Colonic mucosa (tissue), 4 donors: ENCODE measurements at regions not wholly inside any gene's neighbourhood (a gene's known extent, or its start where the extent isn't known, plus 50 kb on each side); places are given as distances from the start of the nearest gene placed in this dataset.
"Not testable (repeated sequence)": the region's sequence is repeated elsewhere in the genome, so short reads cannot be mapped to it uniquely, and the experiment has no call there.

ENCODE experiments used
- DNase-seq: peaks from one replicate; pipeline ENCODE4 v3.0.0-alpha.2; 2020
- H3K27ac ChIP-seq: fragments of 200-600 bp; one replicate; pipeline ENCODE4 v1.8.0; 2021
- H3K27me3 ChIP-seq: fragments of 200-600 bp; one replicate; pipeline ENCODE4 v1.8.0; 2021
- H3K36me3 ChIP-seq: fragments of 200-600 bp; one replicate; pipeline ENCODE4 v1.8.0; 2021
- H3K4me1 ChIP-seq: fragments of 200-600 bp; one replicate; pipeline ENCODE4 v1.8.0; 2021; ENCODE audit warnings: mild to moderate bottlenecking
- H3K4me3 ChIP-seq: fragments of 200-600 bp; one replicate; pipeline ENCODE4 v1.8.0; 2021
- H3K9ac ChIP-seq, 2 donors: one replicate each; pipeline ENCODE4 v1.7.0; 2013; ENCODE audit warnings: control low read depth in 2 of 2, low read depth in 2 of 2, low read length in 2 of 2
- H3K9me3 ChIP-seq: fragments of 200-600 bp; one replicate; pipeline ENCODE4 v1.8.0; 2021
- intact Hi-C: fragments of 100-400 bp; cut with DNase I; formaldehyde crosslinking; loops from one replicate; pipeline ENCODE4 v1.14.1; 2022
- TF ChIP-seq, protein P1 (sequence below): fragments of 200-600 bp; IDR thresholded peaks from one replicate; pipeline ENCODE4 v1.8.0; 2022; ENCODE audit warnings: antibody characterized with exemption, mild to moderate bottlenecking
- donor health status: healthy.
- donor health status: DM: no; HTN: no; CAD: no.
- donor health status: DM: no; HTN: no; CAD: no.

DNA sequence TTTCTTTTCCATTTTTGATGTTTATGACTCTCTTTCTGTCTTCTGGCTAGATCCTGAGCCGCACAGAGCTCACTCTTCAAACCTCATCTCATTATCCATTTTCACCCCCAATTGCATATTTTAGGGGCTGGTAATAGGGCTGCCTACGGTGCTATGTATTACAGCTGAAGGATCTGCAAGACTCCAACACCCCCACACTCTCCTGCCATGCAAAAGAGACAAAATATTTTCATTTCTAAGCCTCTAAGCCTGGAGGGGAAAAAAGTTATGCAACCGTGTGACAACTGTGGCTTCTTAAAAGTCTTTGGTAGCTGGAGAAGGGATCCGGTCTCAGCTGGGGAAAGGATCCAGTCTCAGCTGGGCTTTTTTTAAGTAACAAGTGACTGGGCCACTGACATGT is 311.6 kb downstream of the NPHP4 start:
- intact Hi-C loops, result no loop called here
- Histone ChIP-seq H3K4me3 (no peak overlapping the region), H3K27me3 (no peaks in the 10 kb centered on the region), H3K36me3 (no peaks in the 10 kb centered on the region), H3K27ac (no peak overlapping the region), H3K9me3 (no peaks in the 10 kb centered on the region), H3K4me1 (no peaks in the 10 kb centered on the region), H3K9ac (no peak overlapping the region)
- TF ChIP-seq, protein P1, sequence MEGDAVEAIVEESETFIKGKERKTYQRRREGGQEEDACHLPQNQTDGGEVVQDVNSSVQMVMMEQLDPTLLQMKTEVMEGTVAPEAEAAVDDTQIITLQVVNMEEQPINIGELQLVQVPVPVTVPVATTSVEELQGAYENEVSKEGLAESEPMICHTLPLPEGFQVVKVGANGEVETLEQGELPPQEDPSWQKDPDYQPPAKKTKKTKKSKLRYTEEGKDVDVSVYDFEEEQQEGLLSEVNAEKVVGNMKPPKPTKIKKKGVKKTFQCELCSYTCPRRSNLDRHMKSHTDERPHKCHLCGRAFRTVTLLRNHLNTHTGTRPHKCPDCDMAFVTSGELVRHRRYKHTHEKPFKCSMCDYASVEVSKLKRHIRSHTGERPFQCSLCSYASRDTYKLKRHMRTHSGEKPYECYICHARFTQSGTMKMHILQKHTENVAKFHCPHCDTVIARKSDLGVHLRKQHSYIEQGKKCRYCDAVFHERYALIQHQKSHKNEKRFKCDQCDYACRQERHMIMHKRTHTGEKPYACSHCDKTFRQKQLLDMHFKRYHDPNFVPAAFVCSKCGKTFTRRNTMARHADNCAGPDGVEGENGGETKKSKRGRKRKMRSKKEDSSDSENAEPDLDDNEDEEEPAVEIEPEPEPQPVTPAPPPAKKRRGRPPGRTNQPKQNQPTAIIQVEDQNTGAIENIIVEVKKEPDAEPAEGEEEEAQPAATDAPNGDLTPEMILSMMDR, result no peak
- DNase-seq, result no peak

DNA sequence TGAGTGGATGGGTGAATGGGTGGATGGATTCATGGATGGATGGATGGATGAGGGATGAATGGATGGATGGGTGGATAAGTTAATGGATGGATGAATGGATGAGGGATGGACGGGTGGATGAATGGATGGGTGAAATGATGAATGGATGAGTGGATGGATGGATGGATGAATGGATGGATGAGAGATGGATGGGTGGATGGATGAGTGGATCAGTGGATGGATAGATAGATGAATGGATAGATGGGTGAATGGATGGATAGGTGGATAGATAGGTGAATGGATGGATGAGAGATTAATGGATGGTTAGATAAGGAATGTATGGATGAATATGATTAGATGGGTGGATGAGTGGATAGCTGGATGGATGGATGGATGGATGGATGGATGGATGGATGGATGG is 313.5 kb downstream of the NPHP4 start:
- H3K4me3 ChIP-seq, result no peak overlapping the region

DNA sequence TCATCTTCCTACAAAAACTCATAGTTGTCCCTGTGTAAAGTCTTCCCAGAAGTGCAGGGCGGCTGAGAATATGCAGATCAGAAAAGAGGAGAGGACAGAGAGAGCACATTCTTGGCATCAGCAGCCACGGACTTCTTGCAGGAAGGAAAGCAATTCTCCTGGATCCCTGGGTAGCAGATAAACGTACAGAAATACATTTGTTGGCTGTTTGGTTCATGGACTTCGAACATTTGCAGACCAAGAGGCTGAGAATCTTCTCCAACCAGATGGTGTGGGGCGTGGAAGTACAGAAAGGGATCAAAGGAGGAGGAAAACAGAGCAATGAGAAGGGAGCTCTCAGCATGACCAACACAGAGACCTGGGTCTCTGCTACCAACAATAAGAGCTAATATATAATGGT is 319.9 kb downstream of the NPHP4 start:
- H3K9ac ChIP-seq, DNase-seq, intact Hi-C loops, H3K27ac ChIP-seq, H3K9me3 ChIP-seq, H3K4me3 ChIP-seq, H3K27me3 ChIP-seq, H3K4me1 ChIP-seq, H3K36me3 ChIP-seq: not testable (repeated sequence)

More for the DNA sequence above, 313.5 kb downstream of the NPHP4 start:
- Histone ChIP-seq H3K27me3 (no peaks in the 10 kb centered on the region), H3K9me3 (no peaks in the 10 kb centered on the region), H3K36me3 (no peaks in the 10 kb centered on the region), H3K4me1 (no peaks in the 10 kb centered on the region), H3K27ac (no peak overlapping the region), H3K9ac (no peak overlapping the region)
- intact Hi-C loops, result no loop called here
- TF ChIP-seq, protein P1, result no peak
- no peak for DNase-seq

DNA sequence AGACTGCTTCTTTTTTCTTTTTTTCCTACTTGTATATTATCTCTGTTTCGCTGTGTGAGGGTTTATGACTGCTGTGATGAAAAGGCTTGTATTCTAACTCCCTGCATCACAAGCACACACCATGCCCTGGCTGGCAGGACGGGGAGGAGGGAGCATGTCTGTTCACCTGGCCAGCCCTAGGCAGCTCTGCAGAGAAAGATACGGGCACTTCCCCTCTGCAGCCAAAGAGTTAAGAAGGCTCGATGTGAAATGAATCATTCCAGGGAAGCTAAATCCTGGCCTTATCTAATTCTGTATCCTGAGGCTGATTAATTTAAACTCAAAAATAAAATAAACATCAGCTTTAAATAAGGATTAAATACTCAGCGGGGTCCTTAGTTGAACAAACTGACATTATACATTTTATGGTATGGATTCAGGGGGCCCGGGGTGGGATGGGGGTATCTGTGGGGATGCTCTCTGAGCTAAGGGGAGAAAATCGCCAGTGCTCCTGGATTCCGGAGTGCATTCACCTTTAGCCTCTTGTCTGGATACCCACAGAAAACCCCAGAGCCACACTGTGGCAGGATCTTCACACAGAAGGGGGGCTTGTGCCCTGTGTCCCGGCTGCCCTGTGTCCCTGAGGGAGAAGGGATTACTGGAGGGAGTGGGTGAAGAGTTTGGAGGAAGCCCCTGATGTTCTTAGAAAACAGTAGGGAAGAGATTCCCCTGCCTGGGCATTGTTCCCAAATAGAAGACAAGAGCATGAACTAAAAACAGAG is 321.5 kb downstream of the NPHP4 start:
- H3K27me3 ChIP-seq, result no peaks in the 10 kb centered on the region
- no peaks in the 10 kb centered on the region for H3K4me1 ChIP-seq
- intact Hi-C loops, result no loop called here
- TF ChIP-seq, protein P1, result no peak
- no peak for DNase-seq
- no peak overlapping the region for H3K4me3 ChIP-seq
- H3K9me3 ChIP-seq, result no peaks in the 10 kb centered on the region
- no peak overlapping the region for H3K27ac ChIP-seq
- no peaks in the 10 kb centered on the region for H3K36me3 ChIP-seq
- H3K9ac ChIP-seq, result no peak overlapping the region

DNA sequence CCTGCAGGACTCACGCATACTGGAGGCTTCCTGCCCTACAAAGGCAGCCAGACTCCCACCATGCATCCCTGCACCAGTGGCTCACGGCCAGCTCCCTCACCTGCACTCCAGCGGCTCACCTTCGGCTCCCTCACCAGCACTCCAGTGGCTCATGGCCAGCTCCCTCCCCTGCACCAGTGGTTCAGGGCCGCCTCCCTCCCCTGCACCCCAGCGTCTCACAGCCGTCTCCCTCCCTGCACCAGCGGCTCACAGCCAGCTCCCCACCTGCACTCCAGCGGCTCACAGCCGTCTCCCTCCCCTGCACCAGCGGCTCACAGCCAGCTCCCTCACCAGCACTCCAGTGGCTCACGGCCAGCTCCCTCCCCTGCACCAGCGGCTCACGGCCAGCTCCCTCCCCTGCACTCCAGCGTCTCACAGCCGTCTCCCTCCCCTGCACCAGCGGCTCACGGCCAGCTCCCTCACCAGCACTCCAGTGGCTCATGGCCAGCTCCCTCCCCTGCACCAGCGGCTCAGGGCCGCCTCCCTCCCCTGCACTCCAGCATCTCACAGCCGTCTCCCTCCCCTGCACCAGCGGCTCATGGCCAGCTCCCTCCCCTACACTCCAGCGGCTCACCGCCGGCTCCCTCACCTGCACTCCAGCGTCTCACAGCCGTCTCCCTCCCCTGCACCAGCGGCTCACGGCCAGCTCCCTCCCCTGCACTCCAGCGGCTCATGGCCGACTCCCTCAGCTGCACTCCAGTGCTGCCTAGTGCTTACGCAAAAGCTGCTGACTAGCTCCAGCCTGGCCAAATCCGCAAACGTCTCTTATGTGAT is 324.5 kb downstream of the NPHP4 start:
- H3K36me3 ChIP-seq, result no peaks in the 10 kb centered on the region
- H3K4me1 ChIP-seq, result no peaks in the 10 kb centered on the region
- intact Hi-C loops, result no loop called here
- H3K4me3 ChIP-seq, result no peak overlapping the region
- H3K9me3 ChIP-seq, result no peaks in the 10 kb centered on the region
- no peak for DNase-seq
- no peak overlapping the region for H3K27ac ChIP-seq
- TF ChIP-seq, protein P1, result no peak
- H3K27me3 ChIP-seq, result no peaks in the 10 kb centered on the region
- H3K9ac ChIP-seq, result no peak overlapping the region
